ENCODE measurements at regions not wholly inside any gene's neighbourhood (a gene's known extent, or its start where the extent isn't known, plus 50 kb on each side); places are given as distances from the start of the nearest gene placed in this dataset.

DNA sequence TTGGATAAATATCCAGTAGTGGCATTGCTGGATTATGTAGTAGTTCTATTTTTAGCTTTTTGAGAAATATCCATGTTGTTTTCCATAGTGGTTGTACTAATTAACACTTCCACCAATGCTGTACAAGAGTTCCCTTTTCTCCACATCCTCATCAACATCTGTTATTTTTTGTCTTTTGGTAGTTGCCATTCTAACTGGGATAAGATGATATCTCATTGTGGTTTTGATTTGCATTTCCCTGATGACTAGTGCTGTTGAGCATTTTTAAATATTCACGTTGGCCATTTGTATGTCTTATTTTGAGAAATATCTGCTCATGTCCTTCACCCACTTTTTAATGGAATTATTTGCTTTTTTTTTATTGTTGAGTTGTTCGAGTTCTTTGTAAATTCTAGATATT, 183.9 kb downstream of the PTPRU start:
- TF ChIP-seq, protein P1, sequence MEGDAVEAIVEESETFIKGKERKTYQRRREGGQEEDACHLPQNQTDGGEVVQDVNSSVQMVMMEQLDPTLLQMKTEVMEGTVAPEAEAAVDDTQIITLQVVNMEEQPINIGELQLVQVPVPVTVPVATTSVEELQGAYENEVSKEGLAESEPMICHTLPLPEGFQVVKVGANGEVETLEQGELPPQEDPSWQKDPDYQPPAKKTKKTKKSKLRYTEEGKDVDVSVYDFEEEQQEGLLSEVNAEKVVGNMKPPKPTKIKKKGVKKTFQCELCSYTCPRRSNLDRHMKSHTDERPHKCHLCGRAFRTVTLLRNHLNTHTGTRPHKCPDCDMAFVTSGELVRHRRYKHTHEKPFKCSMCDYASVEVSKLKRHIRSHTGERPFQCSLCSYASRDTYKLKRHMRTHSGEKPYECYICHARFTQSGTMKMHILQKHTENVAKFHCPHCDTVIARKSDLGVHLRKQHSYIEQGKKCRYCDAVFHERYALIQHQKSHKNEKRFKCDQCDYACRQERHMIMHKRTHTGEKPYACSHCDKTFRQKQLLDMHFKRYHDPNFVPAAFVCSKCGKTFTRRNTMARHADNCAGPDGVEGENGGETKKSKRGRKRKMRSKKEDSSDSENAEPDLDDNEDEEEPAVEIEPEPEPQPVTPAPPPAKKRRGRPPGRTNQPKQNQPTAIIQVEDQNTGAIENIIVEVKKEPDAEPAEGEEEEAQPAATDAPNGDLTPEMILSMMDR (IDR thresholded peaks at IDR 0.05 in 8 of 11, conservative IDR thresholded peaks at IDR 0.05 in 3 of 11) = no peak
- TF ChIP-seq POLR2A (IDR thresholded peaks at IDR 0.05) = no peak

Data from spleen (tissue), 7 donors.